ENCODE measurements at regions not wholly inside any gene's neighbourhood (a gene's known extent, or its start where the extent isn't known, plus 50 kb on each side); places are given as distances from the start of the nearest gene placed in this dataset.

- TF ChIP-seq CTCF (IDR thresholded peaks at IDR 0.05), result no peak
- TF ChIP-seq ZFX (IDR thresholded peaks at IDR 0.05; ENCODE audit: borderline replicate concordance), result no peak
Measured at GRCh38 chr9:88034964-88035363, 60.6 kb upstream of the CDK20 start.

All from 22Rv1 (cell line).